DND-41 (cell line): ENCODE measurements at regions not wholly inside any gene's neighbourhood (a gene's known extent, or its start where the extent isn't known, plus 50 kb on each side); places are given as distances from the start of the nearest gene placed in this dataset.

Source experiments
- EZH2 ChIP-seq: IDR thresholded peaks from 3 replicates; pipeline ENCODE4 v1.6.1; 2012; ENCODE audit warnings: borderline replicate concordance, low read depth, mild to moderate bottlenecking, moderate library complexity, low read length, inconsistent platforms; ENCODE audit not compliant: severe bottlenecking
- TF ChIP-seq, protein P1 (sequence below): IDR thresholded peaks from 2 replicates; pipeline ENCODE4 v1.5.1; 2012; ENCODE audit warnings: borderline replicate concordance, low read length, moderate library complexity, mild to moderate bottlenecking; ENCODE audit not compliant: poor library complexity, severe bottlenecking; ENCODE audit errors: extremely low read depth

DNA sequence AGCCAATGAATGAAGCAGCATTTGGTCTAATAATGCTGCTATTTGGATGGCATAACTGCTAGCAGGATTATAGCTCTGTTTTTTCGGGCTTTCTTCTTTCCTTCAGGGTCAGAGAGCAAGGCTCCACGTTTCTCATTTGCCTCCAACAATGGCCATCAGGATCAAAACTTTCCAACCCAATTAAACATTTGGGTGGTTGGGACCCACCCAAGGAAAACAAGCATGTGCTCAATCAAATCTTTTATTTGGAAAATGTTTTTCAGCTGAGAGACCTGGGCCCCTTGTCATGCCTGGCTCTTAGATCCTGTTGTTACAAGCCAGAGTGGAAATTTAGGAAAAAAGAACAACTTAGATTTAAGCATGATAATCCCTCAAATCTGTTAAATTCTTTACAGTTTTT is 373.1 kb upstream of the USP24 start:
- TF ChIP-seq, protein P1, sequence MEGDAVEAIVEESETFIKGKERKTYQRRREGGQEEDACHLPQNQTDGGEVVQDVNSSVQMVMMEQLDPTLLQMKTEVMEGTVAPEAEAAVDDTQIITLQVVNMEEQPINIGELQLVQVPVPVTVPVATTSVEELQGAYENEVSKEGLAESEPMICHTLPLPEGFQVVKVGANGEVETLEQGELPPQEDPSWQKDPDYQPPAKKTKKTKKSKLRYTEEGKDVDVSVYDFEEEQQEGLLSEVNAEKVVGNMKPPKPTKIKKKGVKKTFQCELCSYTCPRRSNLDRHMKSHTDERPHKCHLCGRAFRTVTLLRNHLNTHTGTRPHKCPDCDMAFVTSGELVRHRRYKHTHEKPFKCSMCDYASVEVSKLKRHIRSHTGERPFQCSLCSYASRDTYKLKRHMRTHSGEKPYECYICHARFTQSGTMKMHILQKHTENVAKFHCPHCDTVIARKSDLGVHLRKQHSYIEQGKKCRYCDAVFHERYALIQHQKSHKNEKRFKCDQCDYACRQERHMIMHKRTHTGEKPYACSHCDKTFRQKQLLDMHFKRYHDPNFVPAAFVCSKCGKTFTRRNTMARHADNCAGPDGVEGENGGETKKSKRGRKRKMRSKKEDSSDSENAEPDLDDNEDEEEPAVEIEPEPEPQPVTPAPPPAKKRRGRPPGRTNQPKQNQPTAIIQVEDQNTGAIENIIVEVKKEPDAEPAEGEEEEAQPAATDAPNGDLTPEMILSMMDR, result no peak
- TF ChIP-seq EZH2, result no peak
